Astrocyte of the spinal cord (primary cell): ENCODE measurements at regions not wholly inside any gene's neighbourhood (a gene's known extent, or its start where the extent isn't known, plus 50 kb on each side); places are given as distances from the start of the nearest gene placed in this dataset.
A peak's percentile ranks its signal among the peaks of the same experiment; 100 is the strongest.

Source experiments
- DNase-seq: peaks from one replicate; pipeline ENCODE4 v3.0.0; 2011; ENCODE audit warnings: low read depth, low spot score
- H3K4me3 ChIP-seq: 2 replicates; pipeline ENCODE4 v1.5.1; 2011; ENCODE audit warnings: low read depth, mild to moderate bottlenecking, low read length, moderate library complexity
- CTCF ChIP-seq: IDR thresholded peaks from 2 replicates; pipeline ENCODE4 v1.5.1; 2012; ENCODE audit warnings: low read depth, mild to moderate bottlenecking, low read length, inconsistent platforms
- in situ Hi-C: cut with HindIII; loops from 2 replicates; pipeline ENCODE4 v1.10.0; 2017; ENCODE audit warnings: low sequenced_read_pairs

GRCh38 chr6:17036065-17036393 lies 65.8 kb upstream of the STMND1 start:
- in situ Hi-C loops = no loop called here
- no peak for DNase-seq
- TF ChIP-seq CTCF = no peak
- no peak overlapping the region for H3K4me3 ChIP-seq

- no peak for TF ChIP-seq CTCF
- DNase-seq = no peak
- H3K4me3 ChIP-seq = no peak overlapping the region
- in situ Hi-C loops = no loop called here
These were observed 66.4 kb upstream of the STMND1 start for GRCh38 chr6:17035257-17036064.

- no peak for TF ChIP-seq CTCF
- in situ Hi-C loops = no loop called here
- no peak overlapping the region for H3K4me3 ChIP-seq
- no peak for DNase-seq
These were observed 68.1 kb upstream of the STMND1 start for GRCh38 chr6:17033746-17034145.

GRCh38 chr6:17032988-17033634 lies 68.7 kb upstream of the STMND1 start:
- TF ChIP-seq CTCF = no peak
- DNase-seq = peak; percentile 91
- no peak overlapping the region for H3K4me3 ChIP-seq
- in situ Hi-C loops = no loop called here

GRCh38 chr6:17032590-17032987 lies 69.3 kb upstream of the STMND1 start:
- in situ Hi-C loops = no loop called here
- DNase-seq = no peak
- no peak overlapping the region for H3K4me3 ChIP-seq
- TF ChIP-seq CTCF = no peak

- no peak for TF ChIP-seq CTCF
- DNase-seq = no peak
- H3K4me3 ChIP-seq = no peak overlapping the region
- in situ Hi-C loops = no loop called here
These were observed 69.9 kb upstream of the STMND1 start for GRCh38 chr6:17031961-17032360.
